ENCODE measurements at regions not wholly inside any gene's neighbourhood (a gene's known extent, or its start where the extent isn't known, plus 50 kb on each side); places are given as distances from the start of the nearest gene placed in this dataset.
"Not testable (repeated sequence)": the region's sequence is repeated elsewhere in the genome, so short reads cannot be mapped to it uniquely, and the experiment has no call there.

- not testable (repeated sequence) for DNase-seq
Observed at GRCh38 chr6:86872810-86873209, 64.5 kb upstream of the HTR1E start.

GRCh38 chr6:86871681-86872080 lies 65.6 kb upstream of the HTR1E start:
- no peak for DNase-seq

- no peak for DNase-seq
Observed at GRCh38 chr6:86869500-86869899, 67.8 kb upstream of the HTR1E start.

- DNase-seq, result no peak
Observed at GRCh38 chr6:86859513-86859912, 77.8 kb upstream of the HTR1E start.

- DNase-seq, result no peak
Observed at GRCh38 chr6:86858970-86859369, 78.4 kb upstream of the HTR1E start.

GRCh38 chr6:86857783-86858182 lies 79.5 kb upstream of the HTR1E start:
- DNase-seq, result no peak

GRCh38 chr6:86856937-86857563 lies 80.3 kb upstream of the HTR1E start:
- no peak for DNase-seq

GRCh38 chr6:86856379-86856778 lies 80.9 kb upstream of the HTR1E start:
- DNase-seq, result no peak

- DNase-seq, result no peak
Observed at GRCh38 chr6:86848986-86849385, 88.3 kb upstream of the HTR1E start.

GRCh38 chr6:86832686-86833085 lies 104.6 kb upstream of the HTR1E start:
- DNase-seq, result no peak

- DNase-seq, result no peak
Observed at GRCh38 chr6:86825436-86825835, 111.9 kb upstream of the HTR1E start.

GRCh38 chr6:86822747-86823146 lies 114.6 kb upstream of the HTR1E start:
- DNase-seq, result no peak

GRCh38 chr6:86820750-86821149 lies 116.6 kb upstream of the HTR1E start:
- no peak for DNase-seq

- no peak for DNase-seq
Observed at GRCh38 chr6:86793649-86794048, 143.7 kb upstream of the HTR1E start.

GRCh38 chr6:86791476-86791875 lies 145.9 kb upstream of the HTR1E start:
- DNase-seq, result no peak

- DNase-seq, result no peak
Observed at GRCh38 chr6:86789779-86790411, 147.4 kb upstream of the HTR1E start.

GRCh38 chr6:86782328-86782727 lies 155.0 kb upstream of the HTR1E start:
- no peak for DNase-seq

- DNase-seq, result no peak
Observed at GRCh38 chr6:86780923-86781322, 156.4 kb upstream of the HTR1E start.

- no peak for DNase-seq
Observed at GRCh38 chr6:86775893-86776292, 161.4 kb upstream of the HTR1E start.

GRCh38 chr6:86765211-86765610 lies 172.1 kb upstream of the HTR1E start:
- DNase-seq, result no peak

GRCh38 chr6:86759953-86760352 lies 177.4 kb upstream of the HTR1E start:
- DNase-seq, result not testable (repeated sequence)

GRCh38 chr6:86756640-86757229 lies 180.6 kb upstream of the HTR1E start:
- no peak for DNase-seq

GRCh38 chr6:86744048-86744447 lies 193.3 kb upstream of the HTR1E start:
- no peak for DNase-seq

GRCh38 chr6:86738078-86738477 lies 199.2 kb upstream of the HTR1E start:
- no peak for DNase-seq

GRCh38 chr6:86731631-86732030 lies 205.7 kb upstream of the HTR1E start:
- not testable (repeated sequence) for DNase-seq
